H1 (cell line): ENCODE measurements at regions not wholly inside any gene's neighbourhood (a gene's known extent, or its start where the extent isn't known, plus 50 kb on each side); places are given as distances from the start of the nearest gene placed in this dataset.

Source experiments
- CTCF ChIA-PET: fragments of 300-600 bp; sonication (Branson Sonifier 250); formaldehyde crosslinking; loops from one replicate; lab custom pipeline; 2021; ENCODE audit not compliant: partially characterized antibody; lab: Charles Lee
- POLR2A ChIA-PET: fragments of 300-600 bp; sonication (Branson Sonifier 250); formaldehyde crosslinking; loops from one replicate; lab custom pipeline; 2021; ENCODE audit warnings: inconsistent platforms; ENCODE audit not compliant: partially characterized antibody; lab: Charles Lee
- DNase-seq, 2 experiments: peaks; one replicate each; pipeline versions ENCODE4 v3.0.0 to v3.0.0-alpha.2; 2010 to 2022; ENCODE audit warnings: low spot score in 2 of 2, low read depth in 1 of 2, mixed read lengths in 1 of 2
- FAIRE-seq: peaks from 2 replicates; lab custom pipeline; 2011; peaks lifted over from hg19 to GRCh38; lab: Jason Lieb, UNC
- H2AFZ ChIP-seq: 2 replicates; pipeline ENCODE4 v1.8.1; 2012; ENCODE audit warnings: low read length, inconsistent platforms
- H2AK5ac ChIP-seq: 2 replicates; pipeline ENCODE4 v1.6.1; 2013; ENCODE audit warnings: low read depth, low read length
- H2BK120ac ChIP-seq: replicated peaks from 2 replicates; pipeline ENCODE3; 2013; ENCODE audit warnings: low read depth, low read length, inconsistent platforms
- H2BK12ac ChIP-seq: 2 replicates; pipeline ENCODE4 v1.6.1; 2013; ENCODE audit warnings: low read depth, low read length
- H2BK15ac ChIP-seq: 2 replicates; pipeline ENCODE4 v1.6.1; 2013; ENCODE audit warnings: low read length
- H2BK20ac ChIP-seq: 2 replicates; pipeline ENCODE4 v1.6.1; 2013; ENCODE audit warnings: low read length
- H2BK5ac ChIP-seq: 2 replicates; pipeline ENCODE4 v1.6.1; 2013; ENCODE audit warnings: low read depth, low read length
- H3K14ac ChIP-seq: 2 replicates; pipeline ENCODE4 v1.6.1; 2013; ENCODE audit warnings: inconsistent platforms; ENCODE audit not compliant: insufficient read length
- H3K18ac ChIP-seq: 2 replicates; pipeline ENCODE4 v1.6.1; 2013; ENCODE audit warnings: low read length; ENCODE audit errors: extremely low read depth
- H3K23ac ChIP-seq: 2 replicates; pipeline ENCODE4 v1.6.1; 2013; ENCODE audit warnings: inconsistent platforms; ENCODE audit not compliant: insufficient read length
- H3K23me2 ChIP-seq: 2 replicates; pipeline ENCODE4 v1.6.1; 2013; ENCODE audit warnings: low read depth, low read length
- H3K27ac ChIP-seq: 2 replicates; pipeline ENCODE4 v1.6.1; 2011; ENCODE audit warnings: low read depth, low read length, inconsistent platforms
- H3K27me3 ChIP-seq, 4 experiments: replicated peaks in 1 of 4; 1 replicate in 1 of 4; 2 replicates in 3 of 4; pipeline versions ENCODE4 v1.6.1 to v1.8.1; 2011 to 2013; ENCODE audit warnings: low read length in 3 of 4, mild to moderate bottlenecking in 3 of 4, inconsistent platforms in 2 of 4, mixed read lengths in 2 of 4, moderate library complexity in 1 of 4; ENCODE audit not compliant: control insufficient read depth in 3 of 4, insufficient read depth in 3 of 4; ENCODE audit errors: extremely low read depth in 1 of 4
- H3K36me3 ChIP-seq, 4 experiments: 2 replicates each; pipeline versions ENCODE4 v1.6.1 to v1.8.1; 2011 to 2013; ENCODE audit warnings: mild to moderate bottlenecking in 4 of 4, low read length in 3 of 4, moderate library complexity in 2 of 4, control low read depth in 1 of 4, inconsistent platforms in 1 of 4; ENCODE audit not compliant: insufficient read depth in 4 of 4, control insufficient read depth in 2 of 4
- H3K4ac ChIP-seq: replicated peaks from 2 replicates; pipeline ENCODE3; 2013; ENCODE audit warnings: low read length, low read depth, mixed read lengths, inconsistent platforms; ENCODE audit not compliant: insufficient read length
- H3K4me1 ChIP-seq, 4 experiments: replicated peaks in 1 of 4; 1 replicate in 1 of 4; 2 replicates in 3 of 4; pipeline versions ENCODE4 v1.6.1 to v1.8.1; 2011 to 2013; ENCODE audit warnings: low read length in 3 of 4, inconsistent platforms in 2 of 4, mixed read lengths in 1 of 4; ENCODE audit not compliant: insufficient read depth in 4 of 4, control insufficient read depth in 3 of 4
- H3K4me2 ChIP-seq, 2 experiments: 2 replicates each; pipeline versions ENCODE4 v1.6.1 to v1.8.1; 2011 to 2013; ENCODE audit warnings: low read depth in 2 of 2, low read length in 2 of 2, control low read depth in 1 of 2, inconsistent platforms in 1 of 2, mild to moderate bottlenecking in 1 of 2; ENCODE audit not compliant: insufficient read depth in 1 of 2
- H3K4me3 ChIP-seq, 4 experiments: fragments of 200-600, 300-600 bp in 1 of 4; sonication (generic), shearing (Covaris generic), sonication (Bioruptor Twin) in 1 of 4; 2 replicates each; pipeline versions ENCODE4 v1.5.1 to v1.8.1; 2011 to 2016; ENCODE audit warnings: low read length in 4 of 4, low read depth in 3 of 4, control low read depth in 2 of 4, inconsistent platforms in 2 of 4, mild to moderate bottlenecking in 2 of 4, mixed read lengths in 1 of 4, moderate library complexity in 1 of 4; ENCODE audit not compliant: insufficient read depth in 2 of 4; ENCODE audit errors: extremely low read depth in 1 of 4
- H3K56ac ChIP-seq: replicated peaks from 2 replicates; pipeline ENCODE3; 2013; ENCODE audit warnings: low read depth, mild to moderate bottlenecking, mixed read lengths, low read length, inconsistent platforms; ENCODE audit not compliant: insufficient read length
- H3K79me1 ChIP-seq: 2 replicates; pipeline ENCODE4 v1.6.1; 2013; ENCODE audit warnings: low read depth, low read length, control low read depth
- H3K79me2 ChIP-seq, 2 experiments: 2 replicates each; pipeline versions ENCODE4 v1.6.1 to v1.8.1; 2012 to 2013; ENCODE audit warnings: low read length in 2 of 2, mild to moderate bottlenecking in 2 of 2, inconsistent platforms in 1 of 2; ENCODE audit not compliant: insufficient read depth in 2 of 2, control insufficient read depth in 1 of 2
- H3K9ac ChIP-seq, 4 experiments: replicated peaks in 1 of 4; 1 replicate in 1 of 4; 2 replicates in 3 of 4; pipeline versions ENCODE4 v1.6.1 to v1.8.1; 2011 to 2013; ENCODE audit warnings: low read depth in 3 of 4, low read length in 3 of 4, control low read depth in 2 of 4, mild to moderate bottlenecking in 2 of 4, moderate library complexity in 2 of 4, inconsistent platforms in 1 of 4; ENCODE audit errors: extremely low read depth in 1 of 4
- H3K9me3 ChIP-seq, 2 experiments: 2 replicates each; pipeline versions ENCODE4 v1.6.1 to v1.8.1; 2012 to 2013; ENCODE audit warnings: mild to moderate bottlenecking in 2 of 2, moderate library complexity in 2 of 2, control low read depth in 1 of 2, inconsistent platforms in 1 of 2, low read depth in 1 of 2, low read length in 1 of 2, mixed read lengths in 1 of 2; ENCODE audit not compliant: insufficient read depth in 2 of 2
- H4K20me1 ChIP-seq, 2 experiments: replicated peaks in 1 of 2; 2 replicates each; pipeline versions ENCODE3 to v1.8.1; 2011 to 2013; ENCODE audit warnings: inconsistent platforms in 2 of 2, low read length in 2 of 2, mild to moderate bottlenecking in 1 of 2; ENCODE audit not compliant: insufficient read depth in 2 of 2, control insufficient read depth in 1 of 2
- H4K5ac ChIP-seq: 2 replicates; pipeline ENCODE4 v1.6.1; 2013; ENCODE audit warnings: low read length, low read depth, mixed read lengths, inconsistent platforms; ENCODE audit not compliant: insufficient read length
- H4K8ac ChIP-seq: 2 replicates; pipeline ENCODE4 v1.8.0; 2013; ENCODE audit warnings: mild to moderate bottlenecking, moderate library complexity, low read length, inconsistent platforms; ENCODE audit not compliant: insufficient read depth; ENCODE audit errors: extremely low read depth
- H4K91ac ChIP-seq: replicated peaks from 2 replicates; pipeline ENCODE3; 2013; ENCODE audit warnings: low read length, mixed read lengths, inconsistent platforms; ENCODE audit not compliant: insufficient read length
- HDAC2 ChIP-seq, 2 experiments: fragments of 300-600 bp in 1 of 2; sonication (generic) in 1 of 2; IDR thresholded peaks; 2 replicates each; pipeline ENCODE4 v1.6.1; 2011 to 2012; ENCODE audit warnings: low read depth in 2 of 2, low read length in 2 of 2, mild to moderate bottlenecking in 2 of 2, moderate library complexity in 2 of 2, borderline replicate concordance in 1 of 2, inconsistent platforms in 1 of 2
- HDAC6 ChIP-seq: IDR thresholded peaks from one replicate; pipeline ENCODE4 v1.7.1; 2012; ENCODE audit warnings: low read depth, mild to moderate bottlenecking, inconsistent platforms, low read length, moderate library complexity
- POLR2A ChIP-seq, 2 experiments: IDR thresholded peaks; 1 replicate in 1 of 2; 2 replicates in 1 of 2; pipeline ENCODE4 v1.6.1; 2011; ENCODE audit warnings: low read depth in 2 of 2, low read length in 2 of 2, mild to moderate bottlenecking in 2 of 2; ENCODE audit errors: control extremely low read depth in 1 of 2
- SAP30 ChIP-seq: fragments of 300-600 bp; sonication (generic); IDR thresholded peaks from 2 replicates; pipeline ENCODE4 v1.7.1; 2012; ENCODE audit warnings: low read length, moderate library complexity, mild to moderate bottlenecking, inconsistent platforms; ENCODE audit not compliant: insufficient read depth, insufficient replicate concordance
- SUZ12 ChIP-seq: fragments of 200-600 bp; sonication (generic); IDR thresholded peaks from 2 replicates; pipeline ENCODE4 v1.6.1; 2012; ENCODE audit warnings: mild to moderate bottlenecking, inconsistent platforms, low read length, moderate library complexity, mixed read lengths
- YY1 ChIP-seq: IDR thresholded peaks from 2 replicates; pipeline ENCODE4 v1.6.1; 2011; ENCODE audit warnings: low read depth, mild to moderate bottlenecking, low read length
- WGBS, 2 experiments: shearing (Covaris generic) in 1 of 2; methylation state at CpG; one replicate each; pipeline versions ENCODE4 v1.1.6 to v1.1.7; 2013 to 2015; ENCODE audit warnings: low lambda C conversion rate in 2 of 2, mixed read lengths in 2 of 2, inconsistent platforms in 1 of 2, low coverage in 1 of 2, missing lambda C conversion rate in 1 of 2; ENCODE audit not compliant: insufficient replicate concordance in 2 of 2, insufficient coverage in 1 of 2, insufficient read length in 1 of 2; ENCODE audit errors: extremely low coverage in 1 of 2, missing lambda C conversion rate in 1 of 2; 5-methylcytosine and 5-hydroxymethylcytosine counted together
- TF ChIP-seq, protein P1 (sequence below): IDR thresholded peaks from 2 replicates; pipeline ENCODE4 v1.6.1; 2011; ENCODE audit warnings: low read depth, mild to moderate bottlenecking, low read length; ENCODE audit not compliant: insufficient read depth

DNA sequence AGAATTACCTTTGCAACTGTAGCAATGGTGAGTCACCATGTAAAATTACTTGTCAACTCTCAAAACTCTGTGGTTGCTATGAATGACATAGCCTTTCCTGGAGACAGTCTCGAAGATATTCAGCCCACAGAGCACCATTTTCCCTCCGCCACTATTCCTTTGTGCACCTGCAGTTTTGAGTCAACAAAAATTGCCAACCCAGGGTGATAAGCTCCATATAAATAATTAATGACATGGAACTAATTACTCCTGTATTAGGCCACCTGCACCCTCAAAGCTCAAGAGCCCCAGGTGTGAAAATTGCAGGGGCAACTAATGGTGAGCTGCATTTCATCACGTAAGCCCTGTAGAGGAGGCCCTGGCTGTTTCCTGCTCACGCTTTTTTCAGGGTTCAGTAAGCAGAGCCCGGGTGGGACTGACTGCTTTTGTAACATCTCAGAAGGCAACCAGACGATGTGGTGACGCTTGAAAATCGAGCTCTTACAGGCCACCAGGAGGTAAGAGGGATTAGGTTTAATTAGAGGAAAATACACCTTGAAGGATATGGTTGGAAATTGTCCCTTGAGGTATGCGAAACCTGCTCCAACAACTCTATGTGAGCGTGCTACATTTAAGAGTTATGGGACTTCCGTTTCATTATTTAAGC, 70.8 kb downstream of the BMP2 start:
- H3K9me3 ChIP-seq: no peaks in the 10 kb centered on the region
- H2BK20ac ChIP-seq: no peak overlapping the region
- ChIA-PET CTCF (interaction anchor here (0.6 to 2.0 kb wide), 6 partner anchors 9 to 212 kb away, joined by 3 to 7 read pairs (median 4); no protein-coding TSS in a partner anchor), POLR2A (no interaction called here)
- no peak overlapping the region for H3K23ac ChIP-seq
- H3K27ac ChIP-seq: no peak overlapping the region
- no peak overlapping the region for H3K18ac ChIP-seq
- TF ChIP-seq SAP30: no peak
- TF ChIP-seq SUZ12: no peak
- TF ChIP-seq YY1: no peak
- TF ChIP-seq, protein P1, sequence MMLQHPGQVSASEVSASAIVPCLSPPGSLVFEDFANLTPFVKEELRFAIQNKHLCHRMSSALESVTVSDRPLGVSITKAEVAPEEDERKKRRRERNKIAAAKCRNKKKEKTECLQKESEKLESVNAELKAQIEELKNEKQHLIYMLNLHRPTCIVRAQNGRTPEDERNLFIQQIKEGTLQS: no peak
- no peak for TF ChIP-seq POLR2A (IDR thresholded peaks at IDR 0.05; ENCODE audit: control extremely low read depth in 1 of 2, low read depth in 2 of 2, low read length in 2 of 2)
- TF ChIP-seq HDAC2 (IDR thresholded peaks at IDR 0.05; ENCODE audit: borderline replicate concordance in 1 of 2, low read depth in 2 of 2, low read length in 2 of 2): no peak
- TF ChIP-seq HDAC6: no peak
- H3K79me1 ChIP-seq: no peaks in the 10 kb centered on the region
- no peak overlapping the region for H3K9ac ChIP-seq
- no peak overlapping the region for H4K8ac ChIP-seq
- H3K36me3 ChIP-seq: no peaks in the 10 kb centered on the region
- H2AK5ac ChIP-seq: no peak overlapping the region
- no peak overlapping the region for H3K4me2 ChIP-seq
- no peaks in the 10 kb centered on the region; the same call in 1 of the 2 replicates for H3K23me2 ChIP-seq
- H3K14ac ChIP-seq: no peak overlapping the region
- no peak overlapping the region for H4K91ac ChIP-seq
- H3K4me1 ChIP-seq: peaks cover 0 to 7% (median 1%) of the 10 kb centered on the region in 4 experiments; a peak in 1 of 7 replicates
- DNase-seq: no peak
- H2BK12ac ChIP-seq: no peak overlapping the region
- H2BK5ac ChIP-seq: no peak overlapping the region
- no peaks in the 10 kb centered on the region for H3K79me2 ChIP-seq
- H3K4ac ChIP-seq: no peak overlapping the region
- H2AFZ ChIP-seq: no peak overlapping the region; the same call in 1 of the 2 replicates
- H3K27me3 ChIP-seq: no peaks in the 10 kb centered on the region; a peak in 1 of 7 replicates
- 88% methylated on average over 11 of the region's 11 CpGs; no CpG with 5 or more reads in 1 of the 2 experiments for WGBS, 2 experiments
- no peaks in the 10 kb centered on the region for H4K20me1 ChIP-seq
- H3K56ac ChIP-seq: no peak overlapping the region
- no peak overlapping the region for H2BK15ac ChIP-seq
- H3K4me3 ChIP-seq: no peak overlapping the region
- no peak for FAIRE-seq
- no peak overlapping the region for H4K5ac ChIP-seq
- no peak overlapping the region for H2BK120ac ChIP-seq
